Kasumi-1 (cell line): ENCODE measurements at regions not wholly inside any gene's neighbourhood (a gene's known extent, or its start where the extent isn't known, plus 50 kb on each side); places are given as distances from the start of the nearest gene placed in this dataset.

Source experiments
- DNase-seq, 2 experiments: peaks; one replicate each; lab custom pipeline; 2025; lab: John Stamatoyannopoulos, UW

DNA sequence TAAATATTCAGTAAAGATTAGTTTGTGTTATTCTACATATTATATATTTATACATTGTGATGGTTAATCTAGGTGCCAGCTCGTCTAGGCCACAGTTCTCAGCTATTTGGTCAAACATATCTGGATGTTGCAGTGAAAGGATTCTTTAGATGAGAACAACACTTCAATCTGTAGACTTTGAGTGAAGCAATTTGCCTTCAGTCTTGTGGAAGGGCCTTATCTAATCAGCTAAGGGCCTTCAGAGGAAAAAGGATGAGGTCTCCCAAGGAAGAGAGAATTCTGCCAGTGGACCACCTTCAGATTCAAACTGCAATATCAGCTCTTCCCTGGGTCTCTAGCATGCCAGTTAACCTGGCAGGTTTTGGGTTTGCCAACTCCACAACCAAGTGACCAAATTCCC, 112.0 kb downstream of the SH3TC2 start:
- no peak for DNase-seq

DNA sequence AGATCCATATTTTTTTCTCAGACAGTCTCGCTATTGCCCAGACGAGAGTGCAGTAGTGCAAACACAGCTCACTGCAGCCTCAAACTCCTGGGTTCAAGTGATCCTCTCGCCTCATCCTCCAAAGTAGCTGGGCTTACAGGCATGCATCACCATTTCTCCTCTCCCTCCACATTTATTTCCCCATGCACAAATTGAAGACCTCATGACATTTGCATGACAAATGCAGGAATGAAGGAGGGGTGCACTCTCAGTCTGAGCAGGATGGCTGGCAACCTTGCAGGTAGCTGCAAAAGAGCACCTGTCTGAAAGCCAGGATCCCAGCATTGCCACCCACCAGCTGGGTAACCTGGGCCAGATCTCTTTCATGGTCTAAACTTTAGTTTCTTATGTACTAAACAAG, 111.2 kb downstream of the SH3TC2 start:
- DNase-seq = no peak

DNA sequence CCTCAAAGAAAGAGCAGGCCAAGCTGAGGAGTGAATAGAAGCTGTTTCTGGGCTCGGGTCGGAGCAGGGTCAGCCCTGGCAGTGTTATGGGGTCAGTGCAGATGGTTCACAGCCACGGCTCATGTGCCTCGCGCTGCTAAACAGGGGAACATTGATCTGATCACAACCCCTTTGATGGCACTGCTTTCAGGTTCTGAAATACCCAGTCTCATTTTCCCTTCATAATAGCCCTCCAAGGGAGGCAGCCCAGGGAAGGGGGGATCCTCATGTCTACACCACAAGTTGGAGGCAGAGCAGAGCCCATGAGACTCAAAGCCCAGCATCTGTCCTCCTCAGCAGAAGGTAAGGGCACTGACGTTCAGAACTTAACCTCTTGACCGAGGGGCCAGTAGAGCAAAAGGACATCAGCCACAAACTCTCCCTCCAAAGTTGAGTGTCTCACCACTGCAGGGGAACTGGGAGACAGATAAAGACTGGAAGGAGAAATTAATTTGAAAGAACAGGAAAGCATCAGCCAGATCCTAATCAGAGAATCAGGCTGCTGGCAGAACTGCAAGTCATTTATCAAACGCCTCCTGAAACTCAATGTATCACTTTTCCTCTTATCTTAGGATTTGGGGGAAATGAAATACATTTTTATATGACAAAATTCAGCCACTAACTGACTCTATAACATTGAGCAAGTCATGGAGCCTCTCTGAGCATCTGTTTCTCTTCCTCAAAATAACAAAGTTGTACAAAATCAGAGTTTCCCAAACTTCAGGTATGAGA, 110.6 kb downstream of the SH3TC2 start:
- DNase-seq = no peak

DNA sequence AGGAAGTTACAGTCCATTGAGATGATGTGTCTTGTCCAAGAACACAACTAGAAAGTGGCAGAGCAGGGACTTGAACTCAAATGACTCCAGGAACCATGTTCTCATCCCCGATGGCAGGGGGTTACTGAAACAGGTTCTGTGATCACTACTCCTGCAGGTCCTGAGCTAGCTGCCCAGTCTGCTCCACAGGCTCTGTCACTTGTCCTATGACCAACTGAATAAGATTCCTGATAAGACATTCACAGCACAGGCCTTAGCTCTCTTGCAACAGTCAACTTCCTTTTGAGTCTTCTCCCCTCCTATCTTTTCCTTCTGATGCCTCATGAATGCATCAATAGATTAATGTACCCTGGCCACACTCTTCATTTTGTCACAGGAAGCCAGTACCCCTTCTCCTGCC, 109.2 kb downstream of the SH3TC2 start:
- DNase-seq = no peak
